T-helper 2 cell treated with Interferon-gamma antibody and Interleukin-4, amounts not matched to agents 100 ng/mL and 5 ng/mL, for 36 hours (primary cell): ENCODE measurements at regions not wholly inside any gene's neighbourhood (a gene's known extent, or its start where the extent isn't known, plus 50 kb on each side); places are given as distances from the start of the nearest gene placed in this dataset.

Source experiments
- intact Hi-C: fragments of 100-400 bp; cut with micrococcal nuclease; formaldehyde crosslinking; loops from one replicate; pipeline ENCODE4 v1.15.1; 2023

DNA sequence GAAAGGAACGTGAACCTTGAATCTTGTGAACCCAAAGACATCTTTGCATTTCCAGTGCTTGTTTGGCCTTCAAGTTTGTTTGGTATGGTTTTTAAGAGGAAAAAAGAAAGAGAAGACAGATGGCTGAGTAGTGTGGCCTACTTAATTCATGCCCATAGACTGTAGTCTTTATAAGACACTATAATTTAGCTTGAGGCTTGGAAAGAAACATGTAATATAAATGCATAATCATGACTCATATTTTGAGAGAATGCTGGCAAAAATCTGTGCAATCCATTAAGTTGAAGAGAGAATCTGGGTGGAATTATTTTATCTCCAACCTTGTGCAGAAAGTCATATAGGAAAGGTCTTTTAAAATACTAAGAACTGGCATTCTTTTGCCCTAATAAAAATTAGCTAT is 179.3 kb downstream of the SIPA1L2 start:
- intact Hi-C loops, result no loop called here

DNA sequence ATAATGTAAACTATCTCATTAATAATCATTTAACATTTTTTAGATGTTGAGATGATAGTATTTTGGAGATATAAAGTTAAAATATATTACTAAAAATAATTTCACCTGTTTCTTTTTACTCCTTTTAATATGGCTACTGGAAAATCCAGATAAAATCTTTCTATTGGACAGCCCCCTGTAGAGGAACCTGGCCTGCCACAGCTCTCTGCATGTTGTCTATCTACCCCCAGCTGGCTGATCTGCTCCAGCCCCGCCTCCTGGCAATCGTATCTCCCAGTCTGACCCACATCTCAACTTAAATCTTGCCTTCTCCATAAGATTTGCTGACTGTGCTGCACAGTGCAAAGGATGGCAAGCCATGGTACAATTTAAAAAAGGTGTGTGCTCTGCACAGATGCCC is 182.8 kb downstream of the SIPA1L2 start:
- intact Hi-C loops, result no loop called here

DNA sequence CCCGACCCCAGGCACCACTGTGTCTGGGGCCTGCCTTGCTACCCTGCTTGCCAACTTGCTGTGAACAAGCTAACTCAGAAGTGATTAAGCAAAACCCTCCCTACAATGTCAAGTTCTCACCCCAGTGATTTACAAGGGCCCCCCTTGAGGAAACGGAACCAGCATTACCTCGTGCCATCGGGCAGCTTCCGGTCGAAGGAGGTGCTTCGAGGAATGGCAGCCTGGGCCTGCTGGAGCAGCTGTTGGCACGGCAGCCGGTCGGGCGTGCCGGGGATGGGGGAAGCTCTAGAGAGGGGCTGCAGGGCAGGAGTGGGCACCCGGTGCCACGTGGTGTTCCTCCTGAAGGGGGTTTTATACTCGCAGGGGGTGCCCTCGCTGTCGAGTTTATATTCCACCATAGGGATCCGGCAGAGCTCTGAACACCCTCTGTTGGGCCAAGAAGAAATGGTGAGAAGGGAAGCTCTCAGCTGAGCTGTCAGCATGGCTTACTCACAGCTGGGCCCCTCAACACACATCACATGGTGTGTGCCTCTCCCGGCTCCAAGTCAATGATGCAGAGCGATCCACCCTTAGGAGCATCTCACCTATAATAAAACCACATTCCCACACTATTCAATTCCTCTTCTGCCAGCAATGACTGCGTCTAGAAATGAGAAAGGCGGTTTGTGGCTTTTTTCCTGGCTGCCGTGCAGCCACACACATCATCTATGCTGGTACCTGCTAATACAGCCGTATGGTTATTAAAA is 184.4 kb downstream of the SIPA1L2 start:
- intact Hi-C loops, result no loop called here

DNA sequence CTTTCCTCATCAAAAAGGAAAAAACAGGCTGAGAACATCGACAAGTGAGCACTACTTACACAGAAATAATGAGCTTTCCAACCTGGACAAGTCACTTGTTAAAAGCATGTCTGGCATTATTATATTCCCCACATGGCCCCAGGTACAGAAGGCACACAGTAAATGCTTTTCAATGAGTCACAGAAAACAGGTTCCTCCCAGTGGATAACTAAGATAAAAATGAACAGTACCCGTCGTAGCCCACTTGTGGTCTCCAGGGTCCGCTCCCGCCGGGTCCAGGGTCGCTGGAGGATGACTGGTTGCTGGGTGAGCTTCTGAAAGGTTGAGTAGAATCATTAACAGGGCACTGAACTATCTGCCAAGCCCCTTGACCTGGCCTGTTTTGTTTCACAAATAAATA is 186.6 kb downstream of the SIPA1L2 start:
- intact Hi-C loops, result no loop called here

DNA sequence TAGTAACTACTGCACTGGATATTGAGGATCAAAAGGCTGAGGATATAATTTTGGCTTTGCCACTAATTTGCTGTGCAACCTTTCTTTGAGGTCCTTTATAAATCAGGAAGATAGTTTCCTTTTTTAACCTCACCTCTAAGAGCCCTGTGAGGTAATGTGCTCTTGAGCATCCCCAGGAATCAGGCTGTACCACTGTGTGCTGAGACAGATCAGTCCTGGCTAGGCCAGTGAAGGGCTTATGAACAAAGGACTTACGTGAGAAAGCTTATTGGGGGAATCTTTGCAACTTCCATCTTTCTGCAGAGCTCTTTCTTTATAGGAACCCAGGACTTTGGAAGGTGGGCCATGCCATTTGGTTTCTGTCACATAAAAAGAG is 188.9 kb downstream of the SIPA1L2 start:
- intact Hi-C loops, result no loop called here

DNA sequence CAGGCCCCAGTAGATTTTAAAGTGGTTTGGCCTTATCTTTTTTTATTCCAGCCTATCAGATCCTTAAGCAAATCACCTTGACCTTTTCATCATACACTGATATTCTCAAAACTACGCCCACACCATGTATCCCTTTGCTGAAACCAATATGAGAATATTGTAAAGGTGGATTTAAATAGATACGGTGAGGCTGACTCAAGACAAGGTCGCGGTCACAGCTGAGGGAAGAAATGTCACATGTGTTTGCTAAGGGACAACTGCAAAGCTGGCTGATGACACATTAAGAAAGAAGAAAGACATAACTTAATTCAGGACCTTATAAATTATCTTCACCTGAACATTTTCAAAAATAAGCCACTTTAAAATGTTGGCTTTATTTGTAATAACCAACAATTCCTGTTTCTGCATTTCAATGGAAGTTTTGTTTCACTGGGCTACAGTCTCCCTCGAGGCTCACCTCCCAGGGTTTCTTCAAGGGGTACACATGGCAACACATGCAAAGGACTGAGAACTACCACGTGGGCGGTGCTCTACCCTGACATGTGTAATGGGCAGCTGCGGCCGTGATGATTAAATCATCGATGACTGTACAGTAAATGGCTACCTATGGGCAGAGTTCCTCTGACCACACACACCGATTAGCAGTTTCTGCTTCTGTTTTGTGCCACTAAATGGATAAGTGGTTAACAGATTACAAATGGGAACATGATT is 189.5 kb downstream of the SIPA1L2 start:
- intact Hi-C loops, result no loop called here

DNA sequence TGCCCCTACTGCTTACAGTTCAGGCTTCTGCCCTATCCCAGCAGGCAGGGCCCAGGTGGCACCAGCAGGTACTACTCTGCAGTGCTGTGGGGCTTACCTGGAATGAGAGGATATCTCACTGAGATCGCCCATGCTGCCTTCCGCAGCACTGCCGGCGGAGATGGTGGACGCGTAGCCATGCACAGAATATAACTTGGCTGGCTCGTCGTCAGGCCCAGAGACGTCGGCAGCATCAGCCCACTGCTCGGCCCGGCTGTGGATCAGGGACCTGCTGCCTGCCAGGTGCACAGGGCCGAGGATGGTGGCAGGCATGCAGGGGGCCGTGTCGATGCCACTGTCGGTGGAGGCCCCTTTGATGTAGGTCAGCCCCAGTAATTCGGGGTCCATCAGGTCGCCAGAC is 190.9 kb downstream of the SIPA1L2 start:
- intact Hi-C loops, result no loop called here

DNA sequence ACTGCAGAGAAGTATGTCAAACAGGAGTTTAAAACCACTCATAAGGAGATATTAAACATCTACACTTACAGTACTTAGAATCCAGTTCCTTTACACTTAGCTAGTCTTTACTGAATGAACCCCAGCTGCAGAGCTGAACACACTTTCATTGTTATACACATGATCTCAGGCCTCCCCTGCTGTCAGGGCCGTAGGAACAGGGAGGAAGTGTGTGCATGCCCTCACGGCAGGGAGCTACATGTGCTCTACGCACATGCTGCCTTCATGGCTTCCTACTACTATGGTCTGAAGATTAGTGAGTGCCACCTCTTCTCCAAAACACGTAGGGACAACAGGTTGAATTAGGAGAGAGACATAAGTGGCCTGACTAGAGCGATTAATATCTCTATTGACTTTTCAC is 191.5 kb downstream of the SIPA1L2 start:
- intact Hi-C loops, result no loop called here

DNA sequence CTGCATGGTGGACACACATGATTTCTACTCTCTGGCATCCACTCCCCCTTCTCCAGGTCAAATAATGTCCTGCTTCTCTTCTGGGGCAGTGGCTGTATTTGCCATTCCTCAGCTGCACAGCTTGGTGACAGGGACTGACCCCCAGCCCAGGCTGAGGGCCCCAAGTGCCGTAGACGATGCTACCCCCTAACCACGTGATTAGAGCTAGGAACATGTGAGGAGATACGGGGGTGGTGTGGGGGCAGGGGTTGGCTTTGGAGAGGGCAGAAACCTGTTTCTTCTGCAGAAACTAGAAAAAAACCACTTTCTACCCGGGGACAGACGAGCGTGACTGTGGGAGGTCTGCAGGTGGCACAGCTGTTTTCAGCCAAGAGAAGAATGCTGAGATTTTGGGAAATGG is 192.4 kb downstream of the SIPA1L2 start:
- intact Hi-C loops, result no loop called here

DNA sequence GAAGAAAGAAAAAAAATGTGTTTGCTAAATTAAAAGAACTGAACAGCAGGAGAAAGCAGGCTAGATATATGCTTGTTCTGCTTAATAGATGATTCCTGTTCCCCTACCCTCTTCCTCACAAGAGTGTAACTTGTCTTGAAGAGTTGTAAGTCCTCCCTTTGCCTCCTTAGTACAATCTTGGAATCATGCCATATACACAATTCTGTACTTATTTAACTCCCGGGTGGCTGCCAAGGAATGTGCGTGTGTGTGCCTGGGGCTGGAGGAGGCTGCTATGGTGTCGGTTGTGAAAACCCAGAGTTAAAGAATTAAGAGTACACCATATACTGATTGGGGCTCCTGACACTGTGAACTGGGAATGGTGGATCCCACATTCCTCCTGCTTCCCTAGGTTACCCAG is 194.2 kb downstream of the SIPA1L2 start:
- intact Hi-C loops, result no loop called here

DNA sequence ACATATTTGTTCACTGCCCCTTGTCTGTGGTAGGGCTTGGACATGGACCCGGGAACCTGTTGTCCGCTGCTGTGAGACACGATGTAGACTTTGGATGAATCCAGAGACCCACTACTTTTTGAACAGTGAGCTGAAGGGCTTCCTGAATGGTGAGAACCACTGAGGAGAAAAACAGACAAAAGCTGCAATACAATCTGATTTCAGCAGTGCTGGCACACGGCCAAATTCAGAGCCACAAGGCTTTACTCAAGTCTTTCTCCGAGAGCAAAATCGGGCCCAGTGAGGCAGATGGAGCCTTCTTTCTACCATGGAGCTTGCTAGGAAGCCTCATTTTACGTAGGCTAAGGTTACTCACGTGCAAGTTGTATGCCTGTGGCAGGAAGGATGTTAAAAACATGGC is 197.6 kb downstream of the SIPA1L2 start:
- intact Hi-C loops, result no loop called here

DNA sequence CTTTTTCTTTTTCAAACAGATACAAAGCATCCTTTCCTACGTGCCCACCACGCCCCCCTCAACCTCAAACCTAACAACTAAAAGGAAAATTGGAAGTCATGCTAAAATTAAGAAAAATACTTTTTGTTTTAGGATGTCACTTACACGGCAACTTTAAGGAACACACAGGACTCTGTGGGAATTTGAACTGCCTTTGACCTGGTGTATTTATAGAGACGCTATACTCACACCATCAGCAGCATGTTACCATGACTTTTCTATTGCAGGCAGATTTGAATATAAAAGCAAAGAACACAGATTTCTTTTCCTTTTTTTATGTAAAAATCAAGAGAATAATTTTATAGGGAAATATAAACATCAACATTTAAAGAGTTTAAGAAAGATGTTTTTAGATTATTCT is 198.2 kb downstream of the SIPA1L2 start:
- intact Hi-C loops, result no loop called here

DNA sequence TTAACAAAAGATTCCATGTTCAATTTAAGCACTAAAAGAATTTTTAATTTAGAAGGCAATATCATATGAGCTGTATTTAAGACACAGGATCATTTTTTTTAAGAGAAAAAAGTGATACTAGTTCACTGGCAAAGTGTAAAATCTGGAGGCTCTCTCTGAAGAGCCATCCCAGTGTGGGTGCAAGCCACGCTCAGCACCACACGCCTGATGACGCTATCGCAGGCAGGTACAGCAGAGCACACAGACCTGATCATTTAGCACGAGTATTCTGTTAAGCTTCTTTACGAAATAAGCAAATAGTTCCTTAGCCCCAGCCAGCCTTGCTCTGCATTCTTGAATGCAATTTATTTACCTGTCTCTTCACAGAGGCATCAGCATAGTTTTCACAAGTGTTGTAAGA is 198.6 kb downstream of the SIPA1L2 start:
- intact Hi-C loops, result no loop called here

DNA sequence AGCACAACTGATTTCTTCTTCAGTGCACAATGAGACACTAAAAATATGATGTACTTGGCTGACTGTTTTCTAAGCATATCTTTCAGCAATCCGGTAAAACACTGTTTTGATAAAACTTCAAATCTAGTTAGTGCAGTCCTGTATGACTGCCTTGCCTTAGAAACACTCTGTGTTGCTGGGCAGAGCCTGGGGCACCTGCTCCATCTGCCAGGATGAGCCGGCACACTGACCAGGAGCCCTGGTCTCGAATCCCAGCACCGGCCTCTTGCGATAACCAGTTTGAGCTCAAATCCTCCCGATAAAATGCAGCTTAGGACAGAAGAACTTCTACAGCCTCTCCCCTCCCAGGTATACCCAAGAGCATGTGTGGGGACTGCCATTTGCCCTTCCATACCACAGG is 199.5 kb downstream of the SIPA1L2 start:
- intact Hi-C loops, result no loop called here

DNA sequence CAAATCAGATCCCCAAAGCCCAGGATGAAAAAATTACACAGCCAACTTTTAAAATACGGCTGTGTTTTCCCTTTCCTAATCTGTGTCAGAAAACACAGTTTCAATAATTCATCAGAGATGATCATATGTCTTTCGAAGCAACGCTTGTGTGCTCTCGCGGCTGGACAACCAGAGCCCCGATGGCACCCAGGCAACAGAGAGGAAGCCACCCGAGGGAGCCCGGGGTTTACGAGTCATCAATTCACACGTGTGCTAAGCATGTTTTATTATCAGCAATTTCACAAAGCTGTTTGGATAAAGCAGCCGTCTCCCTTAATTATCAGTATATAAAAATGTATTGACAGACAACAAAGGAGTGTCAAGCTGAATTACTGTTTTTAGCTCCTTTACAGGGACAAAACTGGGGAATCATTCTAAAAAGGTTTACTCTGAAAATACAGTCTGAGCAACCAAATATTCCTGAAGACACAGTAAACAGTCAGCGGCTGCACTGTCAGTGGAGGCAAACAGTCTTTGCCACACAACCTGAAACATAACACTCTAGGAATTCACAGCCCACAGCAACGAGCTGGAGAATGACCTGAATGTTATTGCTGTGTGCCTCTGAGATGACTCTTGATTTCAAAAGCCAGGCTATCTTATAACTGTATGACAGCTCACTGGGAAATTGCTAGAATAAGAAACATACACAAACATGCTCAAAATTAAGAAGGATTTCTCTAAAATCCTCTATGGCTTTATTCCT is 201.0 kb downstream of the SIPA1L2 start:
- intact Hi-C loops, result no loop called here

DNA sequence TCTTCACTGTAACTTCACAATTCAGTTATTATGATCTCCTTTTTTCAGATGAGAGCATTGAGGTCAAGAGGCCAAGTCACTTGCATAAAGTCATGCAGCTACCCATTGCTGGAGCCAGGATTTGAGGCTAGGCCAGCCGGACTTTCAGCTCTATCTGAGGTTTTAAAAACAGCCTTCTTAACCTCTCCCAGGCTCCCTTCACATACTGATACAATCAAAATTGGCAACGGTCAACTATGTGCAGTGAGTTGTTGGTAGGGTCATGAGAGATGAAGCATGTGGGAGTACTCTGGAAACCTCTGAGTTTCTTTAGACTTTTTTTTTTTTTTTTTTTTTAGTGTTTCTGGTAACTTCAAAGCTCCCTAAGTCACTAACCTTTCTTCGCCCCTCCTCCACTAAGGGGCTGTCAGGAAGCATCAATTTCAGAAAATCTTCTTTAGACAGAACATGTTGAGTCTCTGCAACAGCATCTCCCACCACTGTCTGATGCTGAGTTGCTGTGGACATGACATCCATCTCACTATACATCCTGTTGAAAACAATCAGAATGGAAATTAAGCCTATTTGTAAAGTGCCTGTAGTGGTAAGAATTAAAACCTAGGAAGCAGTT is 201.8 kb downstream of the SIPA1L2 start:
- intact Hi-C loops, result no loop called here

DNA sequence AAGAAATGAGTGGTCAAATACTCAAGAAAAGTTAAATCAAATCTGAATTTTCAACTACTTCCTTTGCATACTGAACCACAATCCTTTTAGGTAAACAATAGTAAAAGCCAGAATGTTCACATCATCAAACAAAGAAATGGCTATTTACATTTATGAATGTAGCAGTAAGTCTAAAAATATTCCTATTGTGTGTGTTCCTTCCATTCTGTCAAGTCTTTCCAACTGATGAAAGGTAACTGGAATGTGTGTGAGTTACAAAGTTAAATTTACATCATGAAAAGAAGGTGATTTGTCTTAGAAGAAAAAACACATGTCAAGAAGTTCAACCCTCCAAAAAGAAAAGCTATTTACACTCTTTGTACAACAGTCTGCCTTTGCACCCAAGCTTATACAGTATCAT is 203.1 kb downstream of the SIPA1L2 start:
- intact Hi-C loops, result no loop called here

DNA sequence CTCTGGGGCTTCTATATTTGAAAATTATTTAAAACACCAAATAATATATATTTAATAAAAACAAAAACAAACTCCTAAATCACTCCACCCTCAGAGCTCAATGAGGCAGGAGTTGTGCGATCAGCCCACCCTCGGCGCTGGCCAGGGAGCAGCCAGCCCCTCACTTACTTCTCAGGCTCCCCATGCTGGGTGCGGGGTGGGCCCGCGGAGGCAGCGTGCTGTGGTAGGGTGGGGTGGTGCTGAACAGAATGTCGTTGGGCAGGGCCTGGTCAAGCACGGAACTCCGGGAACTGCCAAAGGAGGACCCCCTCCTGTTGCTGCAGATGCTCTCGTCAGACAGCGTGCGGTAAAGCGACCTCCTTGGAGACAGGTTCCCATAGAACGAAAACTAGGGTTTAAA is 204.5 kb downstream of the SIPA1L2 start:
- intact Hi-C loops, result no loop called here

DNA sequence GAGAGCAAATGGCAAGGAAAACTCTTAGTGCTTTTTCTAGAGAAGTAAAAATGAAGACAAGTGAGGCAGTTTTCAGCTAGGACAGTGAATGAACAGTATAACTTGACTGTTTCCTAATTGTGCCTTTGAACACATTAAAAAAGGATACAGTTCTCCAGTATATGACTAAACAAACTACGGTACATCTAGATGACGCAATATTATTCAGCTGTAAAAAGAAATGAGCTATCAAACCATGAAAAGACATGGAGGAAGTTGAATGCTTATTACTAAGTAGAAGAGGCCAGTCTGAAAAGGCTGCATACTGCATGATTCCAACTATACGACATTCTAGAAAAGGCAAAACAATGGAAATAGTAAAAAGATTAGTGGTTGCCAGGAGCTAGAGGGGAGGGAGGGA is 206.3 kb downstream of the SIPA1L2 start:
- intact Hi-C loops, result no loop called here

DNA sequence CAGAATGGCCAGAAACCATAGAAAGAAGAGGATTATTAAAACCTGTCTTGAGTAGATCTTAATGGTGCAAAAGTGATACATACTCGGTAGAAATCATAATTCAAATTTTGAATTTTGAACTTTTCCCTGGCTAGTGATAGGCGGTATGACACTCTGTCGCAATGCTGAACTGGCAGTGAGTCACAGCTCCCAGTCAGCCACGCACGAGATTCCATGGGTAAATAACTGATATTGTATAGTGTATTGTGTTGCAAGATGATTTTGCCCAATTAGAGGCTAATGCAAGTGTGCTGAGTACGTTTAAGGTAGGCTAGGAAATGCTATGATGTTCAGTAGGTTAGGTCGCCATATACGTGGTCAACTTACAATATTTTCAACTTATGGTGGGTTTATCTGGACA is 207.0 kb downstream of the SIPA1L2 start:
- intact Hi-C loops, result no loop called here

DNA sequence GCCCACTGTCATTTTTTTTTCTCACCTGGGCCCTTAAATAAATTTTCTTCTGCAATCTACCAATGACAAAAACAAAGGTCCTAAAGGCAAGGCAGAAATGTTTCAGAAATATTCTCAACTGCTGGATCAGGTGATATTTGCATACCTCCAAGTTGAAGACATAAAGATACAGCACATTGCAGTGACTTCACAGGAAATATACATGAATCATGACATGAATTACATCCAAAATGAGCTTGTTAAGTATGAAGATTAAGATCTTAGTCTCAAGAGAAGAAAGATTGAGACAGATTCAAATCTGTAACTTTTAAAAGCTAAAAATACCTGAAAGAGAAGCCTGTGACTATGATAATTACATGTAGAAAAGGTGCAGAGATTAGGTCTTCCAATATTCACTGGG is 207.8 kb downstream of the SIPA1L2 start:
- intact Hi-C loops, result no loop called here

DNA sequence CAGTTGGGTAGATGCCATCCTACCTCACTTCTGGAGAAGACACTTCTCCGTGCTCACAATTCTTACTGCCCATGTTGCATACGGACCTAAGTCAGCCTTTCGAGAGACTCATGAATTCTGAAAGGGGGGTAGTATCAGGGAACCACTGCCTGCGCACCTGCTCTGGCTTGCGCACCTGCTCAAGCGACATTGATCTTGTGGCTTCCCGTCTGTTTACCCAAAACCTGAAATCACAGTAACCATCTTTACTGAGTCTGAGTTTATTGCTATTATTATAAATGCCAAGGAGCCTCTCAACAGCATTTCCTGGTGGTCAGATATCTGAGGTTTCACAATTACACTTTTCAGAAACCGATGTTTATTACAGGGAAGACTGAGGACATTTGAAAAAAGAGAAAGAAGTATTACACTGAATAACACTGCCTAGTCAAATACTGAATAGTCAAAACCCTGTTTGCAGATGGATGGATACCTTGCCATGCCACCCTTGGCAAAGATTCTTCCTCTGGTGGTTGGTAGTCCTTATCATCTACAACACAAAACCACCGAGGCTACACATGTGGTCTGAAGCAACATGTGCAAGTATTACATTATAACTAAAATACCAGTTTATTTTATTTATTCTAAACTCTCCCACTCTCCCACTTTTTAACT is 208.7 kb downstream of the SIPA1L2 start:
- intact Hi-C loops, result no loop called here
